ENCODE measurements at regions not wholly inside any gene's neighbourhood (a gene's known extent, or its start where the extent isn't known, plus 50 kb on each side); places are given as distances from the start of the nearest gene placed in this dataset.

- DNase-seq (ENCODE audit: low read depth, low spot score): no peak
These were observed 61.3 kb upstream of the SPIN1 start for GRCh38 chr9:88326936-88327335.

- no peak for DNase-seq (ENCODE audit: low read depth, low spot score)
These were observed 62.2 kb upstream of the SPIN1 start for GRCh38 chr9:88326015-88326414.

- DNase-seq (ENCODE audit: low read depth, low spot score): no peak
These were observed 65.2 kb upstream of the SPIN1 start for GRCh38 chr9:88322906-88323566.

- no peak for DNase-seq (ENCODE audit: low read depth, low spot score)
These were observed 66.5 kb upstream of the SPIN1 start for GRCh38 chr9:88321764-88322163.

GRCh38 chr9:88320748-88321415 lies 67.4 kb upstream of the SPIN1 start:
- no peak for DNase-seq (ENCODE audit: low read depth, low spot score)

GRCh38 chr9:88319936-88320747 lies 68.1 kb upstream of the SPIN1 start:
- no peak for DNase-seq (ENCODE audit: low read depth, low spot score)

GRCh38 chr9:88313364-88314220 lies 74.7 kb upstream of the SPIN1 start:
- peak; percentile 33 for DNase-seq (ENCODE audit: low read depth, low spot score)

- no peak for DNase-seq (ENCODE audit: low read depth, low spot score)
These were observed 75.6 kb upstream of the SPIN1 start for GRCh38 chr9:88312517-88313103.

GRCh38 chr9:88312045-88312444 lies 76.2 kb upstream of the SPIN1 start:
- DNase-seq (ENCODE audit: low read depth, low spot score): no peak

GRCh38 chr9:88310310-88310980 lies 77.8 kb upstream of the SPIN1 start:
- DNase-seq (ENCODE audit: low read depth, low spot score): no peak

GRCh38 chr9:88308831-88309560 lies 79.2 kb upstream of the SPIN1 start:
- DNase-seq (ENCODE audit: low read depth, low spot score): no peak

- no peak for DNase-seq (ENCODE audit: low read depth, low spot score)
These were observed 81.1 kb upstream of the SPIN1 start for GRCh38 chr9:88307136-88307535.

- DNase-seq (ENCODE audit: low read depth, low spot score): peak; percentile 9
These were observed 84.4 kb upstream of the SPIN1 start for GRCh38 chr9:88303721-88304451.

GRCh38 chr9:88302579-88303324 lies 85.5 kb upstream of the SPIN1 start:
- DNase-seq (ENCODE audit: low read depth, low spot score): no peak

GRCh38 chr9:88300556-88300955 lies 87.7 kb upstream of the SPIN1 start:
- no peak for DNase-seq (ENCODE audit: low read depth, low spot score)

- DNase-seq (ENCODE audit: low read depth, low spot score): no peak
These were observed 96.4 kb upstream of the SPIN1 start for GRCh38 chr9:88291856-88292255.

GRCh38 chr9:88291056-88291455 lies 97.2 kb upstream of the SPIN1 start:
- DNase-seq (ENCODE audit: low read depth, low spot score): no peak

- DNase-seq (ENCODE audit: low read depth, low spot score): no peak
These were observed 98.7 kb upstream of the SPIN1 start for GRCh38 chr9:88289532-88289931.

- DNase-seq (ENCODE audit: low read depth, low spot score): no peak
These were observed 100.3 kb upstream of the SPIN1 start for GRCh38 chr9:88287972-88288371.

All from activated naive CD8-positive, alpha-beta T cell treated with anti-CD3 and anti-CD28 coated beads, Interleukin-2, amount 50 U/mL, for 16 hours (primary cell).